Testis (tissue), 2 donors: ENCODE measurements at regions not wholly inside any gene's neighbourhood (a gene's known extent, or its start where the extent isn't known, plus 50 kb on each side); places are given as distances from the start of the nearest gene placed in this dataset.

Experiments used
- CTCF ChIP-seq, 3 experiments: fragments of 450-650 bp in 2 of 3; fragments of 200-600 bp in 1 of 3; sonication (generic) in 1 of 3; IDR thresholded peaks; one replicate each; pipeline ENCODE4 v1.5.1; 2016 to 2019; ENCODE audit warnings: antibody characterized with exemption in 3 of 3, mild to moderate bottlenecking in 2 of 3, moderate library complexity in 1 of 3
- POLR2A ChIP-seq: fragments of 450-650 bp; IDR thresholded peaks from one replicate; pipeline ENCODE4 v1.6.1; 2017; ENCODE audit warnings: antibody characterized with exemption, mild to moderate bottlenecking, moderate library complexity

- TF ChIP-seq CTCF (IDR thresholded peaks at IDR 0.05) (no peak), POLR2A (no peak)
Observed at GRCh38 chr3:8444883-8445282, 56.7 kb upstream of the LMCD1 start.
